PC-3 (cell line): ENCODE measurements at regions not wholly inside any gene's neighbourhood (a gene's known extent, or its start where the extent isn't known, plus 50 kb on each side); places are given as distances from the start of the nearest gene placed in this dataset.
A peak's percentile ranks its signal among the peaks of the same experiment; 100 is the strongest.

ENCODE experiments used
- ATAC-seq: fragments of 200-7000 bp; cut with Tn5 transposase; 2 replicates; pipeline ENCODE4 v1.9.1; 2020; ENCODE audit warnings: mild to moderate bottlenecking, moderate library complexity
- BruUV-seq: library from RNA; stranded (reverse); fragments of 400-500 nt; replicated peaks from 2 replicates; lab custom pipeline; 2021; lab: Mats Ljungman, UMichigan
- CTCF ChIA-PET: fragments of 300-600 bp; sonication (Branson Sonifier 250); formaldehyde crosslinking; loops from one replicate; lab custom pipeline; 2022; ENCODE audit warnings: antibody characterized with exemption; lab: Charles Lee
- POLR2A ChIA-PET: fragments of 300-600 bp; sonication (Branson Sonifier 250); formaldehyde crosslinking; loops from one replicate; lab custom pipeline; 2022; ENCODE audit warnings: antibody characterized with exemption; ENCODE audit not compliant: unreplicated experiment; lab: Charles Lee
- DNase-seq: peaks from one replicate; pipeline ENCODE4 v3.0.0-alpha.2; 2015
- H2AFZ ChIP-seq: fragments of 300-600 bp; sonication (generic); 2 replicates; pipeline ENCODE4 v1.6.0; 2016; ENCODE audit warnings: antibody characterized with exemption, low read length
- H3F3A ChIP-seq: fragments of 300-600 bp; sonication (generic); one replicate; pipeline ENCODE4 v1.6.0; 2017; ENCODE audit warnings: antibody characterized with exemption, low read length, control low read depth, mild to moderate bottlenecking; ENCODE audit not compliant: unreplicated experiment
- H3K27ac ChIP-seq: fragments of 300-600 bp; sonication (generic); 2 replicates; pipeline ENCODE4 v1.5.1; 2016; ENCODE audit warnings: mild to moderate bottlenecking, low read length
- H3K27me3 ChIP-seq: fragments of 300-600 bp; sonication (generic); 2 replicates; pipeline ENCODE4 v1.6.1; 2016; ENCODE audit warnings: low read length, mixed read lengths
- H3K36me3 ChIP-seq: fragments of 300-600 bp; sonication (generic); 2 replicates; pipeline ENCODE4 v1.6.1; 2016; ENCODE audit warnings: low read depth, mixed run types, low read length, mixed read lengths
- H3K4me1 ChIP-seq: fragments of 300-600 bp; sonication (generic); 2 replicates; pipeline ENCODE4 v1.5.1; 2016; ENCODE audit warnings: low read length; ENCODE audit not compliant: insufficient read depth
- H3K4me2 ChIP-seq: fragments of 300-600 bp; sonication (generic); 2 replicates; pipeline ENCODE4 v1.6.0; 2016; ENCODE audit warnings: low read length
- H3K4me3 ChIP-seq: fragments of 300-600 bp; sonication (generic); 2 replicates; pipeline ENCODE4 v1.5.1; 2016; ENCODE audit warnings: mild to moderate bottlenecking, low read length, mixed read lengths
- H3K79me2 ChIP-seq: fragments of 300-600 bp; sonication (generic); 2 replicates; pipeline ENCODE4 v1.6.1; 2017; ENCODE audit warnings: low read length, mixed read lengths
- H3K9ac ChIP-seq: fragments of 300-600 bp; sonication (generic); 2 replicates; pipeline ENCODE4 v1.6.0; 2016; ENCODE audit warnings: mild to moderate bottlenecking, low read length
- H3K9me2 ChIP-seq: fragments of 300-600 bp; sonication (generic); replicated peaks from 2 replicates; pipeline ENCODE4 v1.6.1; 2016; ENCODE audit warnings: mixed run types, low read length, mixed read lengths
- H3K9me3 ChIP-seq: fragments of 300-600 bp; sonication (generic); 2 replicates; pipeline ENCODE4 v1.6.1; 2016; ENCODE audit warnings: low read length, mixed read lengths
- H4K20me1 ChIP-seq: fragments of 300-600 bp; sonication (generic); 2 replicates; pipeline ENCODE4 v1.6.1; 2016; ENCODE audit warnings: low read length, mixed read lengths
- CTCF ChIP-seq: fragments of 300-600 bp; sonication (generic); conservative IDR thresholded peaks from 2 replicates; pipeline ENCODE4 v1.5.1; 2017; ENCODE audit warnings: antibody characterized with exemption, low read depth, mild to moderate bottlenecking, low read length
- EZH2 ChIP-seq: fragments of 300-600 bp; sonication (generic); IDR thresholded peaks from one replicate; pipeline ENCODE4 v1.6.1; 2017; ENCODE audit warnings: antibody characterized with exemption, mild to moderate bottlenecking, low read length; ENCODE audit not compliant: unreplicated experiment
- EZH2phosphoT487 ChIP-seq: fragments of 300-600 bp; sonication (generic); IDR thresholded peaks from 2 replicates; pipeline ENCODE4 v1.6.1; 2018; ENCODE audit warnings: mild to moderate bottlenecking, antibody characterized with exemption, low read length, borderline replicate concordance
- intact Hi-C: fragments of 100-400 bp; cut with micrococcal nuclease; formaldehyde crosslinking; loops from 2 replicates; pipeline ENCODE4 v1.9.0; 2023

GRCh38 chr3:56860351-56860750, 58.6 kb upstream of the ARHGEF3 start:
- no peaks in the 10 kb centered on the region for H4K20me1 ChIP-seq
- POLR2A ChIA-PET: no interaction called here

GRCh38 chr3:56858331-56858730, 56.6 kb upstream of the ARHGEF3 start:
- peak; percentile 46 for ATAC-seq
- H3K9ac ChIP-seq: no peak overlapping the region
- no peak overlapping the region for H3K27ac ChIP-seq
- intact Hi-C loops: loop anchor here (5.0 kb wide), 2 partner anchors 56 to 64 kb away; partner anchors contain the start of gene ARHGEF3
- H2AFZ ChIP-seq: no peak overlapping the region
- H3K27me3 ChIP-seq: no peaks in the 10 kb centered on the region
- ChIA-PET POLR2A (no interaction called here), CTCF (no interaction called here)
- H3K9me3 ChIP-seq: no peaks in the 10 kb centered on the region
- H3K4me2 ChIP-seq: no peak overlapping the region
- peaks cover 12% of the 10 kb centered on the region for H3K4me1 ChIP-seq
- H3F3A ChIP-seq: no peaks in the 10 kb centered on the region
- BruUV-seq: no TSS peak
- H4K20me1 ChIP-seq: no peaks in the 10 kb centered on the region
- H3K4me3 ChIP-seq: no peak overlapping the region
- no peaks in the 10 kb centered on the region for H3K9me2 ChIP-seq
- TF ChIP-seq EZH2phosphoT487 (no peak), EZH2 (no peak), CTCF (no peak)
- H3K79me2 ChIP-seq: no peaks in the 10 kb centered on the region
- H3K36me3 ChIP-seq: no peaks in the 10 kb centered on the region
- no peak for DNase-seq

More at GRCh38 chr3:56860351-56860750, 58.6 kb upstream of the ARHGEF3 start:
- intact Hi-C loops: no loop called here
- Histone ChIP-seq H3K27ac (no peak overlapping the region), H3K27me3 (no peaks in the 10 kb centered on the region), H3K79me2 (no peaks in the 10 kb centered on the region), H3K4me1 (peaks cover 12% of the 10 kb centered on the region), H2AFZ (no peak overlapping the region), H3K4me3 (no peak overlapping the region), H3K4me2 (no peak overlapping the region), H3K9ac (no peak overlapping the region), H3K9me2 (no peaks in the 10 kb centered on the region), H3F3A (no peaks in the 10 kb centered on the region), H3K9me3 (no peaks in the 10 kb centered on the region), H3K36me3 (no peaks in the 10 kb centered on the region)
- CTCF ChIA-PET: no interaction called here
- TF ChIP-seq CTCF: no peak
- TF ChIP-seq EZH2phosphoT487: no peak
- no peak for TF ChIP-seq EZH2
- BruUV-seq: no TSS peak
- no peak for ATAC-seq
- DNase-seq: no peak

GRCh38 chr3:56857178-56857577, 55.4 kb upstream of the ARHGEF3 start:
- no peak for TF ChIP-seq EZH2phosphoT487
- no peak for TF ChIP-seq EZH2
- no peak for TF ChIP-seq CTCF
- intact Hi-C loops: loop anchor here (2.0 to 5.0 kb wide), 3 partner anchors 55 to 132 kb away; partner anchors contain the start of gene ARHGEF3
- peaks cover 11% of the 10 kb centered on the region for H3K4me1 ChIP-seq
- POLR2A ChIA-PET: no interaction called here
- H3F3A ChIP-seq: no peaks in the 10 kb centered on the region
- no peak overlapping the region for H3K4me2 ChIP-seq
- no peaks in the 10 kb centered on the region for H3K9me3 ChIP-seq
- H3K79me2 ChIP-seq: no peaks in the 10 kb centered on the region
- no peaks in the 10 kb centered on the region for H3K36me3 ChIP-seq
- H4K20me1 ChIP-seq: no peaks in the 10 kb centered on the region
- H3K9me2 ChIP-seq: no peaks in the 10 kb centered on the region
- no peak overlapping the region for H2AFZ ChIP-seq
- no peak overlapping the region for H3K4me3 ChIP-seq
- DNase-seq (no peak), ATAC-seq (no peak)
- H3K9ac ChIP-seq: no peak overlapping the region
- CTCF ChIA-PET: interaction anchor here (0.6 kb wide), 1 partner anchor 131 kb away, joined by 3 read pairs; no protein-coding TSS in a partner anchor
- BruUV-seq: no TSS peak
- H3K27me3 ChIP-seq: no peaks in the 10 kb centered on the region
- no peak overlapping the region for H3K27ac ChIP-seq
